Activated CD8-positive, alpha-beta T cell treated with anti-CD3 and anti-CD28 coated beads for 36 hours (primary cell): ENCODE measurements at regions not wholly inside any gene's neighbourhood (a gene's known extent, or its start where the extent isn't known, plus 50 kb on each side); places are given as distances from the start of the nearest gene placed in this dataset.
"Not testable (repeated sequence)": the region's sequence is repeated elsewhere in the genome, so short reads cannot be mapped to it uniquely, and the experiment has no call there.

ENCODE experiments used
- ATAC-seq: fragments of 200-7000 bp; cut with Tn5 transposase; one replicate; pipeline ENCODE4 v1.10.0; 2021; ENCODE audit warnings: mild to moderate bottlenecking, moderate library complexity
- CTCF ChIA-PET: fragments of 350-600 bp; sonication (Branson Sonifier 250); formaldehyde crosslinking; loops from one replicate; lab custom pipeline; 2021; ENCODE audit warnings: antibody characterized with exemption; lab: Charles Lee
- POLR2A ChIA-PET: fragments of 350-600 bp; sonication (Branson Sonifier 250); formaldehyde crosslinking; loops from one replicate; lab custom pipeline; 2021; ENCODE audit warnings: antibody characterized with exemption; lab: Charles Lee
- DNase-seq: peaks from one replicate; pipeline ENCODE4 v3.0.0-alpha.2; 2020
- H3K27ac Mint-ChIP-seq: one replicate; pipeline ENCODE4 v1.8.0; 2021; ENCODE audit warnings: mild to moderate bottlenecking, mixed read lengths
- H3K27me3 Mint-ChIP-seq: one replicate; pipeline ENCODE4 v1.8.0; 2021; ENCODE audit warnings: mixed read lengths
- H3K36me3 Mint-ChIP-seq: one replicate; pipeline ENCODE4 v1.8.0; 2021; ENCODE audit warnings: low read depth, mixed read lengths
- H3K4me1 Mint-ChIP-seq: one replicate; pipeline ENCODE4 v1.8.0; 2021; ENCODE audit warnings: low read depth, mixed read lengths
- H3K4me3 Mint-ChIP-seq: one replicate; pipeline ENCODE4 v1.8.0; 2021; ENCODE audit warnings: mild to moderate bottlenecking, moderate library complexity, mixed read lengths
- H3K9me3 Mint-ChIP-seq: one replicate; pipeline ENCODE4 v1.8.0; 2021; ENCODE audit warnings: mixed read lengths
- CTCF ChIP-seq: fragments of 200-600 bp; IDR thresholded peaks from one replicate; pipeline ENCODE4 v1.8.0; 2022; ENCODE audit warnings: antibody characterized with exemption, mild to moderate bottlenecking
- intact Hi-C: fragments of 100-400 bp; cut with micrococcal nuclease; formaldehyde crosslinking; loops from one replicate; pipeline ENCODE4 v1.10.0; 2022

GRCh38 chr4:12375805-12376204, 947.1 kb upstream of the HS3ST1 start:
- Mint-ChIP-seq H3K9me3 (peaks cover 5% of the 10 kb centered on the region), H3K4me1 (no peaks in the 10 kb centered on the region), H3K27me3 (no peaks in the 10 kb centered on the region), H3K4me3 (no peak overlapping the region), H3K36me3 (no peaks in the 10 kb centered on the region), H3K27ac (no peak overlapping the region)
- DNase-seq (no peak), ATAC-seq (no peak)
- no peak for TF ChIP-seq CTCF
- intact Hi-C loops, result no loop called here
- ChIA-PET CTCF (no interaction called here), POLR2A (no interaction called here)

GRCh38 chr4:12365869-12366268, 937.2 kb upstream of the HS3ST1 start:
- DNase-seq, H3K4me3 Mint-ChIP-seq, H3K27me3 Mint-ChIP-seq, H3K27ac Mint-ChIP-seq, CTCF ChIA-PET, intact Hi-C loops, H3K4me1 Mint-ChIP-seq, H3K36me3 Mint-ChIP-seq, ATAC-seq, POLR2A ChIA-PET: not testable (repeated sequence)
- H3K9me3 Mint-ChIP-seq, result peaks cover 18% of the 10 kb centered on the region

- Mint-ChIP-seq H3K4me3 (no peak overlapping the region), H3K27ac (no peak overlapping the region), H3K9me3 (peaks cover 19% of the 10 kb centered on the region), H3K36me3 (no peaks in the 10 kb centered on the region), H3K27me3 (no peaks in the 10 kb centered on the region), H3K4me1 (no peaks in the 10 kb centered on the region)
- POLR2A ChIA-PET, result no interaction called here
- no peak for TF ChIP-seq CTCF
- intact Hi-C loops, result no loop called here
- CTCF ChIA-PET, result no interaction called here
- no peak for DNase-seq
- ATAC-seq, result no peak
Observed at GRCh38 chr4:12360391-12360790, 931.7 kb upstream of the HS3ST1 start.

- DNase-seq, result no peak
- ChIA-PET POLR2A (no interaction called here), CTCF (no interaction called here)
- no peak for ATAC-seq
- intact Hi-C loops, result no loop called here
- Mint-ChIP-seq H3K27ac (no peak overlapping the region), H3K9me3 (peaks cover 11% of the 10 kb centered on the region), H3K36me3 (no peaks in the 10 kb centered on the region), H3K27me3 (no peaks in the 10 kb centered on the region), H3K4me3 (no peak overlapping the region), H3K4me1 (no peaks in the 10 kb centered on the region)
- TF ChIP-seq CTCF, result no peak
Observed at GRCh38 chr4:12359420-12359819, 930.7 kb upstream of the HS3ST1 start.

GRCh38 chr4:12333083-12333482, 904.4 kb upstream of the HS3ST1 start:
- H3K4me3 Mint-ChIP-seq, H3K9me3 Mint-ChIP-seq, H3K27ac Mint-ChIP-seq, intact Hi-C loops, POLR2A ChIA-PET, ATAC-seq, CTCF ChIA-PET, H3K4me1 Mint-ChIP-seq, H3K36me3 Mint-ChIP-seq, H3K27me3 Mint-ChIP-seq, DNase-seq: not testable (repeated sequence)

GRCh38 chr4:12324965-12325364, 896.3 kb upstream of the HS3ST1 start:
- TF ChIP-seq CTCF, result no peak
- no peaks in the 10 kb centered on the region for H3K4me1 Mint-ChIP-seq
- H3K9me3 Mint-ChIP-seq, result peaks cover 2% of the 10 kb centered on the region
- DNase-seq, result no peak
- ChIA-PET POLR2A (no interaction called here), CTCF (no interaction called here)
- ATAC-seq, result no peak
- no peaks in the 10 kb centered on the region for H3K36me3 Mint-ChIP-seq
- H3K27me3 Mint-ChIP-seq, result no peaks in the 10 kb centered on the region
- intact Hi-C loops, result no loop called here
- no peak overlapping the region for H3K4me3 Mint-ChIP-seq
- no peak overlapping the region for H3K27ac Mint-ChIP-seq
